ENCODE measurements at regions not wholly inside any gene's neighbourhood (a gene's known extent, or its start where the extent isn't known, plus 50 kb on each side); places are given as distances from the start of the nearest gene placed in this dataset.

- H3K4me3 ChIP-seq (ENCODE audit: low read depth, low read length) = no peak overlapping the region
- no peak for TF ChIP-seq CTCF (conservative IDR thresholded peaks at IDR 0.05; ENCODE audit: low read depth, low read length)
- no peak for DNase-seq (ENCODE audit: low read depth)
Measured at GRCh38 chr3:118425272-118425837, 609.3 kb downstream of the IGSF11 start.

GRCh38 chr3:118433825-118434224 is 600.8 kb downstream of the IGSF11 start:
- H3K4me3 ChIP-seq (ENCODE audit: low read depth, low read length) = no peak overlapping the region
- no peak for DNase-seq (ENCODE audit: low read depth)
- TF ChIP-seq CTCF (conservative IDR thresholded peaks at IDR 0.05; ENCODE audit: low read depth, low read length) = no peak

- TF ChIP-seq CTCF (conservative IDR thresholded peaks at IDR 0.05; ENCODE audit: low read depth, low read length) = no peak
- no peak for DNase-seq (ENCODE audit: low read depth)
- no peak overlapping the region for H3K4me3 ChIP-seq (ENCODE audit: low read depth, low read length)
Measured at GRCh38 chr3:118435851-118436350, 598.7 kb downstream of the IGSF11 start.

- no peak for TF ChIP-seq CTCF (conservative IDR thresholded peaks at IDR 0.05; ENCODE audit: low read depth, low read length)
- H3K4me3 ChIP-seq (ENCODE audit: low read depth, low read length) = no peak overlapping the region
- no peak for DNase-seq (ENCODE audit: low read depth)
Measured at GRCh38 chr3:118436697-118437262, 597.9 kb downstream of the IGSF11 start.

- no peak for DNase-seq (ENCODE audit: low read depth)
- H3K4me3 ChIP-seq (ENCODE audit: low read depth, low read length) = no peak overlapping the region
- TF ChIP-seq CTCF (conservative IDR thresholded peaks at IDR 0.05; ENCODE audit: low read depth, low read length) = no peak
Measured at GRCh38 chr3:118445036-118445435, 589.6 kb downstream of the IGSF11 start.

GRCh38 chr3:118447339-118447738 is 587.3 kb downstream of the IGSF11 start:
- DNase-seq (ENCODE audit: low read depth) = no peak
- H3K4me3 ChIP-seq (ENCODE audit: low read depth, low read length) = no peak overlapping the region
- TF ChIP-seq CTCF (conservative IDR thresholded peaks at IDR 0.05; ENCODE audit: low read depth, low read length) = no peak

GRCh38 chr3:118466795-118467330 is 567.8 kb downstream of the IGSF11 start:
- H3K4me3 ChIP-seq (ENCODE audit: low read depth, low read length) = no peak overlapping the region
- no peak for DNase-seq (ENCODE audit: low read depth)
- TF ChIP-seq CTCF (conservative IDR thresholded peaks at IDR 0.05; ENCODE audit: low read depth, low read length) = no peak

Data from epithelial cell of proximal tubule (primary cell).